ENCODE measurements at regions not wholly inside any gene's neighbourhood (a gene's known extent, or its start where the extent isn't known, plus 50 kb on each side); places are given as distances from the start of the nearest gene placed in this dataset.

DNA sequence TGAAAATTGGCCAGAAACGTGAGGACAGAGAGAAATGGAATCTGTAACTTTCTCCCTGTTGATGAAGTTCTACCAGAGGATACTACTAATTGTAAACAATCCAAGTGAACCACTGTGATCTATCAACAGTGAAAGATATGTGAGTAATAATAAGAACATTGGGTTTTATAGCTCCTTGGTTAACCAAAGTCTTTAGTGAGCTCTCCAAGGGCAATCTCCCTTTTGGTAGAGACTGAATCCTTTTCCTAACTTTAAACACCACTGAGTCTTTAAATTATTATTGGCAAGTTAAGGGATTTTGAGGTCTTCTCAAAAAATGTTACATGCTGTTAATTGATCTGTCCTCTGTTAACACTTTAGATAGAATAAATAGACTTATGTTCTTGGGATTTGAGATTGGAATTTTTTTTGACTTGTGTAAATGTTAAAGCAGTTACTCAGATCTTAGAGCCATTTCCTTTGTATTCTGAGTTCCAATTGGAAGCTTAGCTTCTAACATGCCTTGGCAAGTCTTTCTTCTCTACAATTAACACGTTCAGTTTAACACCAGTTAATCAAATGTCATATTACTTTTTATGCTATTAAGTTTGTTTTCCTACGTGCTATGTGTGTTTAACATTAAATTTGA, 338.2 kb upstream of the DDHD1 start:
- Histone ChIP-seq H2AK5ac (ENCODE audit: low read length, severe bottlenecking) (no peak overlapping the region), H3K18ac (ENCODE audit: low read depth in 1 of 2, low read length in 2 of 2) (no peak overlapping the region), H3K14ac (ENCODE audit: low read length in 2 of 2) (no peak overlapping the region), H3K4me2 (ENCODE audit: low read length, poor library complexity, severe bottlenecking) (no peak overlapping the region), H2BK15ac (ENCODE audit: low read depth, poor library complexity, severe bottlenecking) (no peak overlapping the region), H3K27me3 (ENCODE audit: control insufficient read depth in 1 of 2, insufficient read depth in 1 of 2, low read length in 2 of 2) (no peaks in the 10 kb centered on the region), H3K9ac (ENCODE audit: low read length) (peak overlapping the region; percentile 74), H4K91ac (ENCODE audit: low read length) (no peak overlapping the region), H3K4me3 (ENCODE audit: insufficient read depth in 1 of 2, low read depth in 1 of 2, low read length in 2 of 2) (no peak overlapping the region), H3K79me1 (replicated peaks; ENCODE audit: low read length, poor library complexity, severe bottlenecking) (no peaks in the 10 kb centered on the region), H3K4me1 (ENCODE audit: control insufficient read depth, insufficient read depth, low read depth, low read length) (no peaks in the 10 kb centered on the region), H2BK5ac (ENCODE audit: low read depth, low read length, poor library complexity, severe bottlenecking) (no peak overlapping the region), H3K27ac (ENCODE audit: low read length, poor library complexity, severe bottlenecking) (no peak overlapping the region), H3K9me3 (ENCODE audit: control insufficient read depth, low read length) (no peaks in the 10 kb centered on the region), H2BK120ac (ENCODE audit: low read depth, low read length) (no peak overlapping the region), H2BK12ac (ENCODE audit: low read length in 2 of 2) (no peak overlapping the region), H3K4ac (ENCODE audit: low read depth in 1 of 2, low read length in 2 of 2) (no peak overlapping the region), H3K36me3 (ENCODE audit: control insufficient read depth in 1 of 2, insufficient read depth in 2 of 2, low read depth in 1 of 2, low read length in 2 of 2) (no peaks in the 10 kb centered on the region), H3K23ac (ENCODE audit: low read length in 2 of 2) (no peak overlapping the region), H4K8ac (ENCODE audit: low read length) (no peak overlapping the region), H2AFZ (ENCODE audit: low read depth, low read length) (no peak overlapping the region)
- 86% methylated on average over 1 of the region's 3 CpGs for WGBS
- DNase-seq = peak; percentile 34

DNA sequence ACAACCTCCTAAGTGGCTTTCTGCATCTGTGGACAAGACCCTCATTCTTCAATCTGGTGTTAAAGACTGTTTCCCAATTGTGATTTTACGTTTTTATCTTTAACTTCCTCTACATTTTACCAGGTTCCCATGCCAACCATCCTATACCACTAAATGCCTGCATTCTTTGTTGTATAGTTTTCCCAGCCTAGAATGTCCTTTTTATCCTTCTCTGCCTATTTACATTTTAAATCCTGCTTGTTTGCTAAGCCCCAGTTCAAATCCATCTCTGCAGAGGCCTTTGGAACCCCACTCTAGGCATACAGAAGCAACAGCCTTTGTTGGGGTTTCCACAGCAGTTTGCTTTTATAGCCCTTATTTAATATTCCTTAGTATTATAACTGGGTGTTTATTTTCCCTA, 325.1 kb upstream of the DDHD1 start:
- H3K4me1 ChIP-seq (ENCODE audit: control insufficient read depth, insufficient read depth, low read depth, low read length) = no peaks in the 10 kb centered on the region
- H3K4me3 ChIP-seq (ENCODE audit: insufficient read depth in 1 of 2, low read depth in 1 of 2, low read length in 2 of 2) = no peak overlapping the region
- no peaks in the 10 kb centered on the region for H3K79me1 ChIP-seq (replicated peaks; ENCODE audit: low read length, poor library complexity, severe bottlenecking)
- no peak overlapping the region for H3K27ac ChIP-seq (ENCODE audit: low read length, poor library complexity, severe bottlenecking)
- no peak overlapping the region for H4K8ac ChIP-seq (ENCODE audit: low read length)
- no peak overlapping the region for H2BK12ac ChIP-seq (ENCODE audit: low read length in 2 of 2)
- no peak overlapping the region for H3K14ac ChIP-seq (ENCODE audit: low read length in 2 of 2)
- no peaks in the 10 kb centered on the region for H3K27me3 ChIP-seq (ENCODE audit: control insufficient read depth in 1 of 2, insufficient read depth in 1 of 2, low read length in 2 of 2)
- H4K91ac ChIP-seq (ENCODE audit: low read length) = no peak overlapping the region
- no peak for DNase-seq
- no peak overlapping the region for H3K9ac ChIP-seq (ENCODE audit: low read length)
- no peak overlapping the region for H2AFZ ChIP-seq (ENCODE audit: low read depth, low read length)
- H2BK15ac ChIP-seq (ENCODE audit: low read depth, poor library complexity, severe bottlenecking) = no peak overlapping the region
- H3K18ac ChIP-seq (ENCODE audit: low read depth in 1 of 2, low read length in 2 of 2) = no peak overlapping the region
- no peak overlapping the region for H3K4me2 ChIP-seq (ENCODE audit: low read length, poor library complexity, severe bottlenecking)
- no peak overlapping the region for H2AK5ac ChIP-seq (ENCODE audit: low read length, severe bottlenecking)
- peaks cover 5% of the 10 kb centered on the region for H3K9me3 ChIP-seq (ENCODE audit: control insufficient read depth, low read length)
- 88% methylated on average over 1 of the region's 1 CpG for WGBS
- H2BK120ac ChIP-seq (ENCODE audit: low read depth, low read length) = no peak overlapping the region
- H2BK5ac ChIP-seq (ENCODE audit: low read depth, low read length, poor library complexity, severe bottlenecking) = no peak overlapping the region
- H3K36me3 ChIP-seq (ENCODE audit: control insufficient read depth in 1 of 2, insufficient read depth in 2 of 2, low read depth in 1 of 2, low read length in 2 of 2) = no peaks in the 10 kb centered on the region
- H3K4ac ChIP-seq (ENCODE audit: low read depth in 1 of 2, low read length in 2 of 2) = no peak overlapping the region
- H3K23ac ChIP-seq (ENCODE audit: low read length in 2 of 2) = no peak overlapping the region

DNA sequence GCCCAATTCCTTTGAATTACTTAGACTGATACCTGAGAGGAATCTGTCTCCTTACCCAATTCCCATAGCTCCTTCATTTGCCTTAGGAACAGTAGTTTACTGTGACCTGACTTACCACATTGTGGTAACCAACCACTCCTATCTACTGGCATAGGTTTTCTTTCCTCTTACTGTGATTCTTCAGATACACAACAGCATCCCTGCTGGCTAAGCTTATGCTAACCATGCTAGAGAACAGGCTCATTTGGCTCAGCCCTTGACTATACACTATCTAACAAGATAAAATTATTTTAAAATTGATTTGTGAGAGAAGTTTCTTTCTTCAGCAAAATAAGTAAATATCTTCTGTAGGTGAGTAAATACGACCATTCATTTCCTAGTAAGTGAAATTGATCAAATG, 320.4 kb upstream of the DDHD1 start:
- no peak for DNase-seq
- H2AFZ ChIP-seq (ENCODE audit: low read depth, low read length) = no peak overlapping the region
- H3K27me3 ChIP-seq (ENCODE audit: control insufficient read depth in 1 of 2, insufficient read depth in 1 of 2, low read length in 2 of 2) = no peaks in the 10 kb centered on the region
- no peak overlapping the region for H4K8ac ChIP-seq (ENCODE audit: low read length)
- no peak overlapping the region for H3K27ac ChIP-seq (ENCODE audit: low read length, poor library complexity, severe bottlenecking)
- H3K18ac ChIP-seq (ENCODE audit: low read depth in 1 of 2, low read length in 2 of 2) = no peak overlapping the region
- no peak overlapping the region for H2AK5ac ChIP-seq (ENCODE audit: low read length, severe bottlenecking)
- H2BK12ac ChIP-seq (ENCODE audit: low read length in 2 of 2) = no peak overlapping the region
- no peak overlapping the region for H3K23ac ChIP-seq (ENCODE audit: low read length in 2 of 2)
- no peaks in the 10 kb centered on the region for H3K9me3 ChIP-seq (ENCODE audit: control insufficient read depth, low read length)
- H3K36me3 ChIP-seq (ENCODE audit: control insufficient read depth in 1 of 2, insufficient read depth in 2 of 2, low read depth in 1 of 2, low read length in 2 of 2) = no peaks in the 10 kb centered on the region
- no peak overlapping the region for H2BK5ac ChIP-seq (ENCODE audit: low read depth, low read length, poor library complexity, severe bottlenecking)
- H4K91ac ChIP-seq (ENCODE audit: low read length) = no peak overlapping the region
- no peaks in the 10 kb centered on the region for H3K4me1 ChIP-seq (ENCODE audit: control insufficient read depth, insufficient read depth, low read depth, low read length)
- no peak overlapping the region for H3K14ac ChIP-seq (ENCODE audit: low read length in 2 of 2)
- H3K79me1 ChIP-seq (replicated peaks; ENCODE audit: low read length, poor library complexity, severe bottlenecking) = no peaks in the 10 kb centered on the region
- H3K4ac ChIP-seq (ENCODE audit: low read depth in 1 of 2, low read length in 2 of 2) = no peak overlapping the region
- WGBS = 100% methylated on average over 1 of the region's 1 CpG
- no peak overlapping the region for H2BK120ac ChIP-seq (ENCODE audit: low read depth, low read length)
- H3K4me3 ChIP-seq (ENCODE audit: insufficient read depth in 1 of 2, low read depth in 1 of 2, low read length in 2 of 2) = no peak overlapping the region
- no peak overlapping the region for H2BK15ac ChIP-seq (ENCODE audit: low read depth, poor library complexity, severe bottlenecking)
- no peak overlapping the region for H3K4me2 ChIP-seq (ENCODE audit: low read length, poor library complexity, severe bottlenecking)
- H3K9ac ChIP-seq (ENCODE audit: low read length) = no peak overlapping the region

DNA sequence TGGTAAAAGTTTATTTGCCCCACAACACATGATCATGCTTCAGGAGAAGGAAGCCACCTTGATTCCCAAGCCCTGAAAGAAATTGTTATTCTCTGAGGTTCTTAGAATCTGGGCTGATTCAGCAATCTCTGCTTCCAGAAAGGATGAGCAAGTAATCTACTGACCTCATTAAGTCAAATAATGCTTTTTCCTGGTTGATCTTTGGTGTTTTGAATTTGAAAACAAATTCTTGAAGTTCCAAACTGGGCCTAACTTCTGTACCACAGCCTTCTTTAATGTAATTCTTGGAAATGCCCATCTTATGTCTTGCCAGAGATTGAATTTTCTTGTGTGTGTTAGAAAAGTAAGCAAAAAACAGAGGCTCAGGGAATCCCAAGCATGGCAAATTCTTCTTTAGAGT, 319.2 kb upstream of the DDHD1 start:
- H2BK15ac ChIP-seq (ENCODE audit: low read depth, poor library complexity, severe bottlenecking) = no peak overlapping the region
- no peaks in the 10 kb centered on the region for H3K79me1 ChIP-seq (replicated peaks; ENCODE audit: low read length, poor library complexity, severe bottlenecking)
- H2BK120ac ChIP-seq (ENCODE audit: low read depth, low read length) = no peak overlapping the region
- H3K27me3 ChIP-seq (ENCODE audit: control insufficient read depth in 1 of 2, insufficient read depth in 1 of 2, low read length in 2 of 2) = no peaks in the 10 kb centered on the region
- H4K91ac ChIP-seq (ENCODE audit: low read length) = no peak overlapping the region
- H3K23ac ChIP-seq (ENCODE audit: low read length in 2 of 2) = no peak overlapping the region
- H2BK12ac ChIP-seq (ENCODE audit: low read length in 2 of 2) = no peak overlapping the region
- no peak overlapping the region for H3K4me3 ChIP-seq (ENCODE audit: insufficient read depth in 1 of 2, low read depth in 1 of 2, low read length in 2 of 2)
- no peaks in the 10 kb centered on the region for H3K9me3 ChIP-seq (ENCODE audit: control insufficient read depth, low read length)
- H3K18ac ChIP-seq (ENCODE audit: low read depth in 1 of 2, low read length in 2 of 2) = no peak overlapping the region
- H2BK5ac ChIP-seq (ENCODE audit: low read depth, low read length, poor library complexity, severe bottlenecking) = no peak overlapping the region
- no peak overlapping the region for H3K9ac ChIP-seq (ENCODE audit: low read length)
- no peak overlapping the region for H3K14ac ChIP-seq (ENCODE audit: low read length in 2 of 2)
- no peak for DNase-seq
- no peak overlapping the region for H3K27ac ChIP-seq (ENCODE audit: low read length, poor library complexity, severe bottlenecking)
- H3K36me3 ChIP-seq (ENCODE audit: control insufficient read depth in 1 of 2, insufficient read depth in 2 of 2, low read depth in 1 of 2, low read length in 2 of 2) = no peaks in the 10 kb centered on the region
- no peak overlapping the region for H3K4me2 ChIP-seq (ENCODE audit: low read length, poor library complexity, severe bottlenecking)
- no peak overlapping the region for H2AK5ac ChIP-seq (ENCODE audit: low read length, severe bottlenecking)
- H3K4ac ChIP-seq (ENCODE audit: low read depth in 1 of 2, low read length in 2 of 2) = no peak overlapping the region
- H2AFZ ChIP-seq (ENCODE audit: low read depth, low read length) = no peak overlapping the region
- H3K4me1 ChIP-seq (ENCODE audit: control insufficient read depth, insufficient read depth, low read depth, low read length) = no peaks in the 10 kb centered on the region
- no peak overlapping the region for H4K8ac ChIP-seq (ENCODE audit: low read length)
